ENCODE measurements at regions not wholly inside any gene's neighbourhood (a gene's known extent, or its start where the extent isn't known, plus 50 kb on each side); places are given as distances from the start of the nearest gene placed in this dataset.

DNA sequence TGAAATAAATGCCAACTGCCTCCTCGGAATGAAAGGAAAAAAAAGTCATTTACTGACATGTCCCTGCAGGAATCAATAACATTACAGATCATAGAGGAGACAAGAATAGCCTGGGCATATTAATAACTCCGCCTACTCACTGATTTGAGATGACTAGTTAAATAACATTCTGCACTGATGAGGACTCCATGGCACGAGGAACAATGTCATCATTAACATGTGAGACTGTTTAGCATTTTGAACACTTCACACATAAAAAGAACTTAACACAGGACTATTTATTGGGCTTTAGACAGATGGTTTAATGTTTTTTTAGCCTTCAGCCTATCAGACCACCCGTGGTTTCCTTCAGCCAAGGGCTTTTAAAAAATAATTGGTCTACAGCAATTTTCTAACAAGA is 170.1 kb downstream of the OLFM4 start:
- Histone ChIP-seq H2BK12ac (ENCODE audit: insufficient read length, low read depth, low read length) (no peak overlapping the region), H3K14ac (ENCODE audit: insufficient read depth, low read length) (no peak overlapping the region), H3K4me1 (ENCODE audit: insufficient read depth, low read length) (no peaks in the 10 kb centered on the region), H3K23me2 (ENCODE audit: insufficient read length, low read depth, low read length, poor library complexity, severe bottlenecking) (peaks cover 8% of the 10 kb centered on the region), H4K8ac (replicated peaks; ENCODE audit: insufficient read length, low read depth, low read length) (no peak overlapping the region), H3K27me3 (ENCODE audit: insufficient read depth, low read length) (no peaks in the 10 kb centered on the region; the same call in 1 of the 2 replicates), H2AK5ac (ENCODE audit: insufficient read length, low read length) (no peak overlapping the region), H4K5ac (ENCODE audit: insufficient read length, low read depth, low read length) (no peak overlapping the region), H4K91ac (ENCODE audit: insufficient read length, low read depth, low read length) (no peak overlapping the region), H3K79me1 (ENCODE audit: insufficient read depth, low read depth, low read length, poor library complexity, severe bottlenecking) (no peaks in the 10 kb centered on the region), H2BK120ac (ENCODE audit: low read depth, low read length, poor library complexity, severe bottlenecking) (no peak overlapping the region), H2BK20ac (ENCODE audit: low read depth, low read length, poor library complexity, severe bottlenecking) (no peak overlapping the region), H3K9me3 (ENCODE audit: control insufficient read depth, low read depth, low read length) (no peaks in the 10 kb centered on the region), H3K4ac (ENCODE audit: low read depth, low read length) (no peak overlapping the region), H2AFZ (ENCODE audit: low read length) (no peak overlapping the region), H3K9ac (ENCODE audit: extremely low read depth, insufficient read length, low read length) (no peak overlapping the region), H3K4me2 (ENCODE audit: insufficient read depth, insufficient read length, low read length) (no peak overlapping the region), H3K23ac (ENCODE audit: insufficient read length, low read depth, low read length) (no peak overlapping the region), H3T11ph (ENCODE audit: low read length) (no peak overlapping the region), H3K56ac (ENCODE audit: insufficient read length, low read depth, low read length) (no peak overlapping the region), H3K18ac (ENCODE audit: insufficient read length, low read depth, low read length) (no peak overlapping the region), H3K27ac (ENCODE audit: insufficient read length, low read depth, low read length) (no peak overlapping the region), H3K79me2 (ENCODE audit: insufficient read depth, low read length) (no peaks in the 10 kb centered on the region), H4K20me1 (ENCODE audit: control insufficient read depth, insufficient read depth, insufficient read length) (no peaks in the 10 kb centered on the region), H2BK5ac (ENCODE audit: insufficient read length, low read length) (no peak overlapping the region), H2BK15ac (ENCODE audit: low read depth, low read length) (no peak overlapping the region)
- Mint-ChIP-seq H3K9me3 (no peaks in the 10 kb centered on the region), H3K27me3 (ENCODE audit: low read depth) (peaks cover 50% of the 10 kb centered on the region), H3K36me3 (ENCODE audit: insufficient read depth in 1 of 3, low read depth in 3 of 3) (no peaks in the 10 kb centered on the region; a peak in 1 of 7 replicates), H3K27ac (no peak overlapping the region), H3K4me1 (peaks cover 4 to 7% of the 10 kb centered on the region in 2 experiments; a peak in 3 of 4 replicates), H3K4me3 (no peak overlapping the region)
- DNase-seq: no peak
- no CpG with 5 or more reads among the region's 4 CpGs for WGBS (ENCODE audit: extremely low coverage, insufficient read length, low lambda C conversion rate)
- TF ChIP-seq, protein P1, sequence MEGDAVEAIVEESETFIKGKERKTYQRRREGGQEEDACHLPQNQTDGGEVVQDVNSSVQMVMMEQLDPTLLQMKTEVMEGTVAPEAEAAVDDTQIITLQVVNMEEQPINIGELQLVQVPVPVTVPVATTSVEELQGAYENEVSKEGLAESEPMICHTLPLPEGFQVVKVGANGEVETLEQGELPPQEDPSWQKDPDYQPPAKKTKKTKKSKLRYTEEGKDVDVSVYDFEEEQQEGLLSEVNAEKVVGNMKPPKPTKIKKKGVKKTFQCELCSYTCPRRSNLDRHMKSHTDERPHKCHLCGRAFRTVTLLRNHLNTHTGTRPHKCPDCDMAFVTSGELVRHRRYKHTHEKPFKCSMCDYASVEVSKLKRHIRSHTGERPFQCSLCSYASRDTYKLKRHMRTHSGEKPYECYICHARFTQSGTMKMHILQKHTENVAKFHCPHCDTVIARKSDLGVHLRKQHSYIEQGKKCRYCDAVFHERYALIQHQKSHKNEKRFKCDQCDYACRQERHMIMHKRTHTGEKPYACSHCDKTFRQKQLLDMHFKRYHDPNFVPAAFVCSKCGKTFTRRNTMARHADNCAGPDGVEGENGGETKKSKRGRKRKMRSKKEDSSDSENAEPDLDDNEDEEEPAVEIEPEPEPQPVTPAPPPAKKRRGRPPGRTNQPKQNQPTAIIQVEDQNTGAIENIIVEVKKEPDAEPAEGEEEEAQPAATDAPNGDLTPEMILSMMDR (conservative IDR thresholded peaks at IDR 0.05): no peak

Measured in H9 (cell line).